ENCODE measurements at regions not wholly inside any gene's neighbourhood (a gene's known extent, or its start where the extent isn't known, plus 50 kb on each side); places are given as distances from the start of the nearest gene placed in this dataset.
"Not testable (repeated sequence)": the region's sequence is repeated elsewhere in the genome, so short reads cannot be mapped to it uniquely, and the experiment has no call there.

DNA sequence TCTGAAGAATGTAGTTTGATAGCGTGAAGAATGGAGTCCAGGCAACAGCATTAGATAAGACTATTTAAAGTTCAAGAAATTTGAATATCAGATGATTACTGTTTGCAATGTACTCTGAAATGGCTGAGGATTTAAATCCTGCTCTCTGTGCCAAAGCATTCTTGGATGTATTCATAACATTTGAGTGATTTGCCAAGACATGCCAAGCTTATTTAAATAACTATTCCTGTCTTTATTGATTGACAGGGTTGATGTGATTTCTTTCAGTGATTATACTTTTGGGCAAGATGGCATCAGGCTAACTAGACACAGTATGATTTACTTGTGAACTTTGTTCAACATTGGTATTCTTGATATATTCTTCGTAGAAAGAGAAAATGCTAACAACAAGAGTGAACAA is 168.7 kb downstream of the GNAI1 start:
- no peak for DNase-seq (ENCODE audit: low read depth)
- TF ChIP-seq, protein P1, sequence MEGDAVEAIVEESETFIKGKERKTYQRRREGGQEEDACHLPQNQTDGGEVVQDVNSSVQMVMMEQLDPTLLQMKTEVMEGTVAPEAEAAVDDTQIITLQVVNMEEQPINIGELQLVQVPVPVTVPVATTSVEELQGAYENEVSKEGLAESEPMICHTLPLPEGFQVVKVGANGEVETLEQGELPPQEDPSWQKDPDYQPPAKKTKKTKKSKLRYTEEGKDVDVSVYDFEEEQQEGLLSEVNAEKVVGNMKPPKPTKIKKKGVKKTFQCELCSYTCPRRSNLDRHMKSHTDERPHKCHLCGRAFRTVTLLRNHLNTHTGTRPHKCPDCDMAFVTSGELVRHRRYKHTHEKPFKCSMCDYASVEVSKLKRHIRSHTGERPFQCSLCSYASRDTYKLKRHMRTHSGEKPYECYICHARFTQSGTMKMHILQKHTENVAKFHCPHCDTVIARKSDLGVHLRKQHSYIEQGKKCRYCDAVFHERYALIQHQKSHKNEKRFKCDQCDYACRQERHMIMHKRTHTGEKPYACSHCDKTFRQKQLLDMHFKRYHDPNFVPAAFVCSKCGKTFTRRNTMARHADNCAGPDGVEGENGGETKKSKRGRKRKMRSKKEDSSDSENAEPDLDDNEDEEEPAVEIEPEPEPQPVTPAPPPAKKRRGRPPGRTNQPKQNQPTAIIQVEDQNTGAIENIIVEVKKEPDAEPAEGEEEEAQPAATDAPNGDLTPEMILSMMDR (conservative IDR thresholded peaks at IDR 0.05; ENCODE audit: low read depth, low read length) = no peak
- no peak overlapping the region for H3K4me3 ChIP-seq (ENCODE audit: low read depth, low read length)

- DNase-seq (ENCODE audit: low read depth) = no peak
- TF ChIP-seq, protein P1 (conservative IDR thresholded peaks at IDR 0.05; ENCODE audit: low read depth, low read length) = no peak
- no peak overlapping the region for H3K4me3 ChIP-seq (ENCODE audit: low read depth, low read length)
These were observed 168.0 kb downstream of the GNAI1 start for GRCh38 chr7:80302636-80303035.

- TF ChIP-seq, protein P1 (conservative IDR thresholded peaks at IDR 0.05; ENCODE audit: low read depth, low read length) = no peak
- no peak for DNase-seq (ENCODE audit: low read depth)
- H3K4me3 ChIP-seq (ENCODE audit: low read depth, low read length) = no peak overlapping the region
These were observed 167.4 kb downstream of the GNAI1 start for GRCh38 chr7:80302078-80302477.

DNA sequence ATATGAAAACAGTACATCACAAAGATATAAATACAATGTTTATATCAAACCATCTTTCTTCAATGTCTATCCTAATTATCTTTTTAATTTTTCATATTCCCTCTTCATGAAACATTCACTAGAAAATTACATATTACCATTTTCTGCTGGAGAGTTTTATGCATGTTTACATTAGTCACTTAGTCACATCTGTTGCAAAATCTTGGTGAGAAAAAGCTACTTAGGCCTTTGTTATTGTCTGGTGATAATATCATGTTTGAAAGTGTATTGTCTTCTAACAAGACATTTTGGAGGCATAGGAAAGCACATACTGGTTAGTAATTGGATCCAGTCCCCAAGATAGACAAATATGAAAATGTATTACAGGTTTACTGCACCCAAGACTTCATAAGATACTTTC is 163.6 kb downstream of the GNAI1 start:
- TF ChIP-seq, protein P1 (conservative IDR thresholded peaks at IDR 0.05; ENCODE audit: low read depth, low read length) = no peak
- no peak for DNase-seq (ENCODE audit: low read depth)
- H3K4me3 ChIP-seq (ENCODE audit: low read depth, low read length) = no peak overlapping the region

- no peak overlapping the region for H3K4me3 ChIP-seq (ENCODE audit: low read depth, low read length)
- TF ChIP-seq, protein P1 (conservative IDR thresholded peaks at IDR 0.05; ENCODE audit: low read depth, low read length) = no peak
- DNase-seq (ENCODE audit: low read depth) = no peak
These were observed 159.7 kb downstream of the GNAI1 start for GRCh38 chr7:80294346-80294745.

- DNase-seq (ENCODE audit: low read depth); H3K4me3 ChIP-seq (ENCODE audit: low read depth, low read length): not testable (repeated sequence)
These were observed 158.0 kb downstream of the GNAI1 start for GRCh38 chr7:80292634-80293033.

GRCh38 chr7:80288175-80289122 is 153.8 kb downstream of the GNAI1 start:
- TF ChIP-seq, protein P1 (conservative IDR thresholded peaks at IDR 0.05; ENCODE audit: low read depth, low read length) = peak; percentile 23
- DNase-seq (ENCODE audit: low read depth) = no peak
- H3K4me3 ChIP-seq (ENCODE audit: low read depth, low read length) = no peak overlapping the region
